ENCODE measurements at regions not wholly inside any gene's neighbourhood (a gene's known extent, or its start where the extent isn't known, plus 50 kb on each side); places are given as distances from the start of the nearest gene placed in this dataset.

- no peak for TF ChIP-seq CTCF (conservative IDR thresholded peaks at IDR 0.05 in 1 of 2, IDR thresholded peaks at IDR 0.05 in 1 of 2; ENCODE audit: extremely low read depth in 1 of 2, insufficient read depth in 1 of 2, low read depth in 1 of 2, low read length in 2 of 2)
- TF ChIP-seq EZH2 (IDR thresholded peaks at IDR 0.05; ENCODE audit: borderline replicate concordance, low read length), result no peak
These were observed 169.2 kb upstream of the NABP1 start for GRCh38 chr2:191508738-191509137.
